Head of caudate nucleus (tissue), 42 donors: ENCODE measurements at regions not wholly inside any gene's neighbourhood (a gene's known extent, or its start where the extent isn't known, plus 50 kb on each side); places are given as distances from the start of the nearest gene placed in this dataset.
A peak's percentile ranks its signal among the peaks of the same experiment; 100 is the strongest.

ENCODE experiments used
- DNase-seq, 42 donors: peaks; one replicate each; pipeline versions ENCODE4 v3.0.0 to v3.0.0-alpha.2; 2020 to 2021; ENCODE audit warnings: mixed read lengths in 7 of 42
- intact Hi-C: fragments of 100-400 bp; cut with DNase I; formaldehyde crosslinking; loops from one replicate; pipeline ENCODE4 v1.15.0; 2022

GRCh38 chr4:3715855-3716630 is 50.1 kb upstream of the ADRA2C start:
- intact Hi-C loops, result no loop called here

DNA sequence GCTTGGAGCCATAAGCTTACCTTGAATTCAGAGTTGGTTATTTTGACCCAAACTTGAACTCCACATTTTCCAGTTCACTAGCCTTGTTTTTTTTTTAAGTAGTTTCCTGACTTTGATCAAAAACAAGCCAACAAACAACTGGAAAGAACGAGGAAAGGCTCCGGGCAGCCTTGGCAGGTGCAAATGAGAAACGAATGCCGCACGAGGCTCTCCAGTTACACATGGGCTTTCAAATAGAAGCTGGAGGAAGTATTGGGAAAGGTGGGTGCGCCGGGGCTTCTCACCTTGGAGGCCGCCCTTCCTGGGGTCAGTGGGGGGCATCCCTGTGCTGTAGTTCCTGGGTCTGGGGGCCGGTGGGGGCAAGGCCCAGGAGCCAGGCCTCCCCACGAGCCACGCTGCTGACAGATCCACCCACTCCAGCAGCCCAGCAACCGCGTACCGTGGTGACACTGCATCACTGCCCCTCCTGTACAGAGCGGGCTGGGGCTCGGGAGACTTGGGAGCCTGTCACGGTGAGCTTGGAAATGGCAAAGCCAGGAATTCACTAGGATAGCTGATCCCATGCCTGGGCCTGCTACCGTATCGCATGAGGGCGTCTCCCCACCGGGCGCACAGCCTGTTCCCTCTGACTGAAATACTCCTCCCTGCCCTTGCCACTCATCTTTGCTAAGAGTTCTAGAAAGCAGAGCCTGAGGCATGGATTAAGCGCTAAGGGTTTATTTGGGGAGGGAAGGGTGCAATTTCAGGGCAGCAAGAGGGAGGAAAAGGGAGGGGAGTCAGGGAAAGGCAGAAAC is 50.9 kb upstream of the ADRA2C start:
- intact Hi-C loops, result no loop called here
- peak in 1 of 42 donors; percentile 39 for DNase-seq

More at GRCh38 chr4:3715855-3716630, 50.1 kb upstream of the ADRA2C start:
- DNase-seq, result no peak

- intact Hi-C loops, result no loop called here
- DNase-seq, result no peak
These were observed 51.6 kb upstream of the ADRA2C start for GRCh38 chr4:3714642-3715001.

DNA sequence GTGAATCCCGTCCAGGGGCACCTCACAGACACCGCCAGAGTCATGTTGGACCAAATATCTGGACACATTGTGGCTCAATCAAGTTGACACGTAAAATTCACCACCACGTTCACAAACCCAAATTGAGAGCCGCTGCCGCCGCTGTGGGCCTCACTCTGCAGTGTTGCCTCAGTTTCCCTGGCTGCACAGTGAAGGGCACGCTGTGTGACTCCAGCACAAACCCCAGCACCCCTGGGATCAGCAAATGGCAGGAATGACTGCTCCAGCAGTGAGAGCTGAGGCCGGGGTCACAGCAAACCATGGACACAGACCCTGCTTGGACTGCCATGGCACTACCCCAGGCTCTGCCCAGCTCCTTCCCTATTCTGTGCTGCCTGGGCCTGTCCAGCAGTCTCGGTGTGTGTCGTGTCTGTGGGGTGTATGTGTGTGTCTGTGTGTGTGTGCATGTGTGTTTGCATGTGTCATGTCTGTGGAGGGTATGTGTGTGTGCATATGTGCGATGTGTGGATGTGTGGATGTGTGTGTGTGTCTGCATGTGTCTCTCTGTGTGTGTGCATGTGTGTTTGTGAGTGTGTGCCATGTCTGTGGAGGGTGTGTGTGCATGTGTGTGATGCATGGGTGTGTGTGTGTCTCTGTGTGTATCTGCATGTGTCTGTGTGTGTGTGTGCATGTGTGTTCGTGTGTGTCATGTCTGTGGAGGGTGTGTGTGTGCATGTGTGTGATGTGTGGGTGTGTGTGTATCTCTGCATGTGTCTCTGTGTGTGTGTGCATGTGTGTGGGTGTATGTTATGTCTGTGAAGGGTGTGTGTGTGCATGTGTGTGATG is 52.2 kb upstream of the ADRA2C start:
- DNase-seq, result peak in 1 of 42 donors; percentile 5
- intact Hi-C loops, result no loop called here

- DNase-seq, result no peak
- intact Hi-C loops, result no loop called here
These were observed 52.8 kb upstream of the ADRA2C start for GRCh38 chr4:3713346-3713745.

- DNase-seq, result peak in 2 of 42 donors; percentile 2 to 10
- intact Hi-C loops, result no loop called here
These were observed 53.2 kb upstream of the ADRA2C start for GRCh38 chr4:3712936-3713335.

- DNase-seq, result peak in 2 of 42 donors; percentile 1 to 9
These were observed 53.9 kb upstream of the ADRA2C start for GRCh38 chr4:3712112-3712805.

GRCh38 chr4:3711183-3712111 is 54.7 kb upstream of the ADRA2C start:
- intact Hi-C loops, result no loop called here

More at GRCh38 chr4:3712112-3712805, 53.9 kb upstream of the ADRA2C start:
- intact Hi-C loops, result no loop called here

GRCh38 chr4:3710451-3711182 is 55.6 kb upstream of the ADRA2C start:
- peak in 11 of 42 donors; percentile 4 to 54 (median 26) for DNase-seq

More at GRCh38 chr4:3711183-3712111, 54.7 kb upstream of the ADRA2C start:
- peak in 4 of 42 donors; percentile 5 to 17 (median 10) for DNase-seq

GRCh38 chr4:3709846-3710441 is 56.2 kb upstream of the ADRA2C start:
- intact Hi-C loops, result no loop called here
- DNase-seq, result peak in 8 of 42 donors; percentile 2 to 34 (median 13)

More at GRCh38 chr4:3710451-3711182, 55.6 kb upstream of the ADRA2C start:
- intact Hi-C loops, result no loop called here

- peak in 6 of 42 donors; percentile 3 to 30 (median 16) for DNase-seq
- intact Hi-C loops, result no loop called here
These were observed 56.9 kb upstream of the ADRA2C start for GRCh38 chr4:3709061-3709845.

DNA sequence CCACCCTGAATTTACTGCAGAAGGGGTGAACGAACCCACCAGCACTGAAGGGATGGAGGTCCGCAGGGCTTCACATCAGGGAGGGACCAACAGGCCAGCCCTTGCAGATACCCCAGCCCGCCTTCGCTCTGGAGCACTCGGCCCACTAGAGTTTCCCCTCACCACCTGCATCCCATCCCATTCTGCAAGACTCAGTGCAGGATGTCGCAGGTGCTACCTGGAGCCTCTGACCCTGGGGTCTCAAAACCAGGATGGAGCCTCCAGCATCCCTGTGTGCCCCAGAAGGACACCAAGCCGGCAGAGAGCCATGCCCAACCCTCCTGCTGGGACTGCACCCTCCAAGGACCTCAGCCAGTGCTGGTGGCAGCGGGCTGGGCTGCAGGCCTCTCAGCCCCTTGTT is 57.6 kb upstream of the ADRA2C start:
- intact Hi-C loops, result no loop called here
- DNase-seq, result peak in 2 of 42 donors; percentile 9 to 39

DNA sequence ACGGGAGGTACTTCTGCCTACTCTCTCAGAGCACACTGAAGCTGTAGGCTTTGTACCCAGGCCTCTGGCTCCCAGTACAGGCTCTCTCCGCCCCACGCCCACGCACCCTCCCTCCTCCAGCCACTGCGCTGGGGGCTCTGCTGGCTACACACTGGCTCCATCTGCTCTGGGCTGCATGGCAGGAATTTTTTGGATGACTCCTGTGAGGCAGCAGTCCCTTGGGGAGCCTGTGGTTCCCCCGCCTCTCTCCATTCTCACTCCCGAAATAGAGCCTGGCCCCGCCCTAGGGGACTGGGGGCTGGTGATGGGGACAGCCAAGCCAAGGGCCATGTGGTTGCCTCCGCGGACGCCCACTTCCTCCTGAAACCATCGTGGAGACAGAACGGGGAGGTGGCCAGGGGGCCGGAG is 58.1 kb upstream of the ADRA2C start:
- DNase-seq, result peak in 16 of 42 donors; percentile 25 to 66 (median 40)
- intact Hi-C loops, result no loop called here

- intact Hi-C loops, result no loop called here
- DNase-seq, result peak in 5 of 42 donors; percentile 1 to 41 (median 15)
These were observed 58.6 kb upstream of the ADRA2C start for GRCh38 chr4:3707423-3708102.
